NCI-H2227 (cell line): ENCODE measurements at regions not wholly inside any gene's neighbourhood (a gene's known extent, or its start where the extent isn't known, plus 50 kb on each side); places are given as distances from the start of the nearest gene placed in this dataset.

Experiments
- DNase-seq: peaks from one replicate; lab custom pipeline; 2025; ENCODE audit not compliant: unreplicated experiment; lab: John Stamatoyannopoulos, UW

- no peak for DNase-seq
These were observed 247.1 kb upstream of the SIX2 start for GRCh38 chr2:45256173-45256866.

- DNase-seq, result no peak
These were observed 246.3 kb upstream of the SIX2 start for GRCh38 chr2:45255563-45255962.

- DNase-seq, result no peak
These were observed 244.8 kb upstream of the SIX2 start for GRCh38 chr2:45254025-45254424.

- no peak for DNase-seq
These were observed 243.9 kb upstream of the SIX2 start for GRCh38 chr2:45253151-45253550.

GRCh38 chr2:45250176-45250575 lies 240.9 kb upstream of the SIX2 start:
- no peak for DNase-seq

DNA sequence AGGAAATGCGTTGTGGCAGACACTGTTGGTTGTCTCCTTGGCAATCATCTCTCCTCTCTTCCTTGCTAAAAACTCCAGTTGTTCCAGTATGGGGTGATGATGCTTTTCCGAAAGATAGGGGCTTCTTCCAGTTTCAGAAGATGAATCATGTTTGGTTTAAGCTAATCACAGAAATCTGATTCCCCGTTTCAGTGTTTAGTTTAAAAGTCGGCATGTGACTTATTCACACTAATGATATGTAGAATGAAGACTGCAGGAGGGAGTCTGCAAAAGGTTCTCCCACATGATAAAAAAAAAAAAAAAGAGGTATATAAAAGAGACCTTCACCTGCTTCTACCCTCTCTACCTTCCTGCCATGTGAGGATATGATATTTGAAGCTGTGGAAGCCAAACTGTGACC lies 239.0 kb upstream of the SIX2 start:
- DNase-seq, result no peak

DNA sequence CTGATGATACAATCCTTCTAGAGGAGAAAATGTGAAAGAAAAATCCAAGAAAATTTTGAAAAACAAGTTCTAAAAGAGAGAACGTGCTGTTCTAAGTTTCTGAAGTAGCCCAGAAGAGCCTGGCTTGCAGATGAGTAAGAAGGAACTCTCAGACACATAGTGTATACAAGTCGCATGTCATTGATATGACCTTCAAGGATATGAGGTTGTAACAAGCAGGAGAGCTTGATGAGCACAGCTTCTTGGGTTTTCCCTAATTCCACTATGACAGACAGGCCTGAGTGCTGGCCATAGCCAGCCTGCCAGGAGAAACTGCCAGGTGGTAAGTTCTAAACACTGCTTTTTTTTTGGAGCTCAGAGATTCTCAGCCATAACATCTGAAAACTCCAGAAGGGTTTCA lies 235.7 kb upstream of the SIX2 start:
- DNase-seq, result no peak

- DNase-seq, result peak; percentile 40
These were observed 233.0 kb upstream of the SIX2 start for GRCh38 chr2:45242161-45242741.

GRCh38 chr2:45241061-45241561 lies 231.9 kb upstream of the SIX2 start:
- peak; percentile 27 for DNase-seq

DNA sequence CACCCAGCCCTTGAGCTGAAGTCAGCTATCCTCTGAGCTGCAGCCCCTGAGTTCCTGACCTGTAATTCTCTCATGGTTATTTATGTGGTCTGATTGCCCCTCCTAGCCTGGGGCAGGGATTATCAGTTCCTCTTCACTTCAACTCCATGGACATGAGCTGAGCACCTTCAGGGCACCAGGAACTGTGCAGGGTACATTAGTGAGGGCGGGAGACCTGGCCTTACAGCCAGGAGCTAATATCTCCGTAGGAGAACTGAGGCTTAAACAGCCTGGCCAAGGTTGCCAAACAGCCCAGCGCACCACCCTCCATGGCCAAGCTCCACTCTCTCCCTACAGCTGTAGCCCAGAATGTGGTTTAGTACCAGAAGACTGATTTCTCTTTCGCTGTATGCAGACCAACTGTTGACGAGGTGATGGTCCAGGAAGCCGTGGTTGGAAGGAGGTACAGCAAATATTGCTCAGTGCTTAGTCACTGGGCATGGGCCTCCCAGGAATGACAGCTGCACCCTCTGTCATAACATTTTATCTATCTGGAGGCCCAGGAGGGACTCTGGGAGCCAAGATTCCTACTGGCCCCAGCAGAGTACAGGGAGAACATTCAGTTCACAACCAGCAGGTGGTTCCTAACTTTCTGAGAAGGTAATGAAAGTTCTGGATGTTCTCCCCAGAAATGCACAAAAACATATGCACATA lies 228.7 kb upstream of the SIX2 start:
- DNase-seq, result no peak

DNA sequence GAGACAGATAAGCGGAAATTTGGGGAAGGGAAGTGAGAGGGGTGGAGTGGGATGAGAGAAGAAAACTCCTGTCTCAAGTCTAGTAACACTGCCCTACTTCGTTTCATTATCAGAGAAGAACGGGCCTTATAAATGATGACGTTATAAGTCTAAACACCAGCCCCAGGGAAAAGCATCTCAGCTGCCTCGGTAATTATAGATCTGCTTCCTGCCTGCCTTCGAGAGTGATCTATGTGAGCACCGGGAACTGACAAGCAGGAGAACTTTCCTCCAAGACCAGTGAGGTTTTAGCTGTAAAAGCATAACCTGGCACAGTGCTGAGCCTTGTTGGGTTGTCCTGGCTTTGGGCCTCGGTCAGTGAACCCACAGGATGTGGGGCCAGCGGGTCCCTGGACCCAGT lies 227.9 kb upstream of the SIX2 start:
- peak; percentile 61 for DNase-seq

GRCh38 chr2:45236268-45236667 lies 227.0 kb upstream of the SIX2 start:
- no peak for DNase-seq

DNA sequence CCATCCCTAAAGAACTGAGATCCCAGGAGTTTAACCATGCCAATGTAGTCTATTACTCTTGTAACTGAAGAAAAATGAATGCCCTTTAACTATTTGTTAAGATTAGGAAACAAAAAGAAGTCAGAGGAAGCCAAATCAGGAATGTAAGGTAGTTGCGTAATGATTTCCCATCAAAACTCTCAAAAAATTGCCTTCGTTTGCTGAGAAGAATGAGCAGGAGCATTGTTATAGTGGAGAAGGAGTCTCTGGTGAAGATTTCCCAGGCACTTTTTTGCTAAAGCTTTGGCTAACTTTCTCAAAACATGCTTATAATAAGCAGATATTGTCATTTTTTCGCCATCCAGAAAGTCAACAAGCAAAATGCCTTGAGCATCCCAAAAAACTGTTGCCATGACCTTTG lies 224.0 kb upstream of the SIX2 start:
- DNase-seq, result no peak

- no peak for DNase-seq
These were observed 223.6 kb upstream of the SIX2 start for GRCh38 chr2:45232818-45233217.

- no peak for DNase-seq
These were observed 220.2 kb upstream of the SIX2 start for GRCh38 chr2:45229411-45229810.

GRCh38 chr2:45227347-45227746 lies 218.1 kb upstream of the SIX2 start:
- DNase-seq, result no peak

- DNase-seq, result no peak
These were observed 215.7 kb upstream of the SIX2 start for GRCh38 chr2:45224993-45225380.

DNA sequence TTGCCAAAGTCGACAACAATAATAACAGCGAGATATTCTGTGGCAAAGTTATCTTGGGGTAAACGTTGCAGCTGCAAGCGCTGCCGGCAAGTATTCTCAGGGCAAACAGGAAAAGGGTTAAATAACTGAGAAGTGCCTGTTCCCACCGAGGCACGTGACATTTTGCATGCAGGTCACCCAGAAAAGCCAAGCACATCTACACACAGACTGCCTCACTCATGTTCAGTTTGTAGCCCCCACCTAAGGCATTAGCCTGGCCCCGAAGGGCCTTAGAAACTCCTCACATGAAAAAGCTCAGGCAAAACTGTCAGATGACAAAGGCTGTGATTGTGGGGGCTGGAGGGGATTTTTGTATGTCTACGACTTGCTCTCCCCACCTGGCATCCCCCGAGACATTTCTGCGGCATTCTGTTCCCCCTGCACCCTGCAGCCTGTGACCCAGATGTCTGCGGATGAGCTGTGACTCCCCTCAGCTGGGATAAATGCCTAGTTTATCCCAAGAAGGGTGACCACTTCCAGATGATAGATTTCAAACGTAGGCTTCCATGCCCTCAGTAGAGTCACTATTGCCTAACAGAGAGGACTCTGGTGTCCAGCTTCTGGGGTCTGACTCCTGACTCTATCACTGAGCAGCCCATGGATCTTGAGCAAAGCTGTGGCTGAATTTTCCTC lies 215.2 kb upstream of the SIX2 start:
- no peak for DNase-seq

GRCh38 chr2:45223531-45223930 lies 214.3 kb upstream of the SIX2 start:
- no peak for DNase-seq

- DNase-seq, result no peak
These were observed 211.0 kb upstream of the SIX2 start for GRCh38 chr2:45220227-45220626.

GRCh38 chr2:45218931-45219339 lies 209.7 kb upstream of the SIX2 start:
- no peak for DNase-seq

GRCh38 chr2:45218297-45218696 lies 209.0 kb upstream of the SIX2 start:
- DNase-seq, result no peak
